ENCODE measurements at regions not wholly inside any gene's neighbourhood (a gene's known extent, or its start where the extent isn't known, plus 50 kb on each side); places are given as distances from the start of the nearest gene placed in this dataset.

DNA sequence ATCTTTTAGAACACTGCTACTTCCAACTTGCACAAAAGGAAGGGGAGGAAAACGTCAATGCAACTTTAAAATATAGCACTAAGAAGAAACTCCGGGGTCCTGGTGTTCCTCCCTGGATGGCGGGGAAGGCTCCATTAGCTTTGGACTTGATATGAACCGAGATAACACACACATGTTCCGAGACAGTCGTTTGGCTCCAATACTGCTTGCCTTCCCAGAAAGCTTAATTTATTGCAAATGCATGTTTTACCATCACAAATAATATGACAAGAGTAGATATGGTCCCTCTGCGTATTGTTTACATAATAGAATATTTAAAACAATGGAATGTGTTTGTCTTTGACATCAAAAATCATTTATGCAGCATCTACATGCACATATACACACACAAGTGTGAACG, 87.6 kb upstream of the CLMN start:
- TF ChIP-seq, protein P1, sequence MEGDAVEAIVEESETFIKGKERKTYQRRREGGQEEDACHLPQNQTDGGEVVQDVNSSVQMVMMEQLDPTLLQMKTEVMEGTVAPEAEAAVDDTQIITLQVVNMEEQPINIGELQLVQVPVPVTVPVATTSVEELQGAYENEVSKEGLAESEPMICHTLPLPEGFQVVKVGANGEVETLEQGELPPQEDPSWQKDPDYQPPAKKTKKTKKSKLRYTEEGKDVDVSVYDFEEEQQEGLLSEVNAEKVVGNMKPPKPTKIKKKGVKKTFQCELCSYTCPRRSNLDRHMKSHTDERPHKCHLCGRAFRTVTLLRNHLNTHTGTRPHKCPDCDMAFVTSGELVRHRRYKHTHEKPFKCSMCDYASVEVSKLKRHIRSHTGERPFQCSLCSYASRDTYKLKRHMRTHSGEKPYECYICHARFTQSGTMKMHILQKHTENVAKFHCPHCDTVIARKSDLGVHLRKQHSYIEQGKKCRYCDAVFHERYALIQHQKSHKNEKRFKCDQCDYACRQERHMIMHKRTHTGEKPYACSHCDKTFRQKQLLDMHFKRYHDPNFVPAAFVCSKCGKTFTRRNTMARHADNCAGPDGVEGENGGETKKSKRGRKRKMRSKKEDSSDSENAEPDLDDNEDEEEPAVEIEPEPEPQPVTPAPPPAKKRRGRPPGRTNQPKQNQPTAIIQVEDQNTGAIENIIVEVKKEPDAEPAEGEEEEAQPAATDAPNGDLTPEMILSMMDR (IDR thresholded peaks at IDR 0.05; ENCODE audit: borderline replicate concordance, extremely low read depth, low read length, poor library complexity, severe bottlenecking), result no peak
- no peak for TF ChIP-seq EZH2 (IDR thresholded peaks at IDR 0.05; ENCODE audit: borderline replicate concordance, low read depth, low read length, severe bottlenecking)
- Histone ChIP-seq H3K9me3 (ENCODE audit: insufficient read depth, low read length, severe bottlenecking) (no peaks in the 10 kb centered on the region), H3K9ac (ENCODE audit: low read depth, low read length) (no peak overlapping the region), H3K79me2 (ENCODE audit: insufficient read depth, low read length) (no peaks in the 10 kb centered on the region), H3K27ac (ENCODE audit: low read length) (no peak overlapping the region), H3K4me2 (ENCODE audit: insufficient read depth, low read length) (no peak overlapping the region), H3K4me3 (ENCODE audit: low read depth in 1 of 2, low read length in 2 of 2) (no peak overlapping the region), H3K27me3 (ENCODE audit: insufficient read depth, low read length, poor library complexity) (peaks cover 19% of the 10 kb centered on the region), H4K20me1 (ENCODE audit: insufficient read depth, low read length) (no peaks in the 10 kb centered on the region), H3K36me3 (ENCODE audit: insufficient read depth, low read length) (no peaks in the 10 kb centered on the region), H2AFZ (ENCODE audit: low read depth, low read length) (no peak overlapping the region), H3K4me1 (ENCODE audit: insufficient read depth, low read length) (no peaks in the 10 kb centered on the region)
- DNase-seq (no peak), ATAC-seq (ENCODE audit: insufficient read depth, low read depth) (no peak)

DNA sequence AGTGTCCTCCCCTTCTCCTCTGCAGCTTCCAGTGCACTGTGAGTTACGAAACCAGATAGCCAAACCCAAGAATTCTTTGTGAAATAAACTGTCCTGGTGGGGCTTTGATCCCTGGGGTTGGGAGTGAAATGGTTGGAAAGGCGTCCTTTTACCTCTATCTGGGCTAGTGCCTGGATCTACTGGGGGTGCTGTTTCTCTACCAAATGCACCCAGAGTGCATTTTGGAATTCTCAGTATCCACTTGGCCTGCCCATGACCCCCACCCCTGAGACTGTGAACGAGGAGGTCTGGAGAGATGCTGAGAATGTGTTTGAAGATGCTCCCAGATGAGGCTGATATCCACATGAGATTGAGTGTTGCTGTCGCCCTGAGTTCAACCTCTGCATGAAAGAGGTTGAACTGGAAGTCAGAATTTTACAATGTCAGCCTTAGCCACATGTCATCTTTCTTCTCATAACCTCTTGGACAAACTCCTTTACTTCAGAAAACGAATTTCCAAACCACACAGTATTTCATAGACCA, 87.1 kb upstream of the CLMN start:
- Histone ChIP-seq H3K4me1 (ENCODE audit: insufficient read depth, low read length) (no peaks in the 10 kb centered on the region), H3K9ac (ENCODE audit: low read depth, low read length) (no peak overlapping the region), H3K9me3 (ENCODE audit: insufficient read depth, low read length, severe bottlenecking) (no peaks in the 10 kb centered on the region), H3K79me2 (ENCODE audit: insufficient read depth, low read length) (no peaks in the 10 kb centered on the region), H3K4me3 (ENCODE audit: low read depth in 1 of 2, low read length in 2 of 2) (no peak overlapping the region), H3K27me3 (ENCODE audit: insufficient read depth, low read length, poor library complexity) (peaks cover 17% of the 10 kb centered on the region), H3K36me3 (ENCODE audit: insufficient read depth, low read length) (no peaks in the 10 kb centered on the region), H3K27ac (ENCODE audit: low read length) (no peak overlapping the region), H4K20me1 (ENCODE audit: insufficient read depth, low read length) (no peaks in the 10 kb centered on the region), H3K4me2 (ENCODE audit: insufficient read depth, low read length) (no peak overlapping the region), H2AFZ (ENCODE audit: low read depth, low read length) (no peak overlapping the region)
- no peak for ATAC-seq (ENCODE audit: insufficient read depth, low read depth)
- TF ChIP-seq, protein P1 (IDR thresholded peaks at IDR 0.05; ENCODE audit: borderline replicate concordance, extremely low read depth, low read length, poor library complexity, severe bottlenecking), result no peak
- no peak for TF ChIP-seq EZH2 (IDR thresholded peaks at IDR 0.05; ENCODE audit: borderline replicate concordance, low read depth, low read length, severe bottlenecking)
- no peak for DNase-seq

DNA sequence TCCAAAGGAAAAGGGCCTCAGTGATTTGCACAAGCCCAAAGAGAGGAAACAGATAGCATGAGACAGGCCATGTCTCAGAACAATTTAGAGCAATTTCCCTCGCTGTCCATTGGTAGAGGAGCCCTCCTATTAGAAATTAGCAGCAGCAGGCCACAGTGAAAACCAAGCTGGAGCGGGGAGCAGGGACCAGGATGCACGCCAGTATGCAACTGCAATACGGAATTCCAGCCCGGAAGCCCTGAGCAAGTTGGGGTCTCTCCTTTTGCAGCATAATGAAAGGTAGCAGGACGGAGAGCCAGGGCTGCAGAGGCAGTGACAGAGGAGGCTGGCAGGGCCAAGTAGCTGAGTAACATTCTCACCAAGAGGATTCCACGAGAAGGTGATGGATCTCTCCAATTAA, 84.9 kb upstream of the CLMN start:
- no peak overlapping the region for H3K4me3 ChIP-seq (ENCODE audit: low read depth in 1 of 2, low read length in 2 of 2)
- no peak overlapping the region for H3K27ac ChIP-seq (ENCODE audit: low read length)
- H3K9ac ChIP-seq (ENCODE audit: low read depth, low read length), result no peak overlapping the region
- H3K79me2 ChIP-seq (ENCODE audit: insufficient read depth, low read length), result no peaks in the 10 kb centered on the region
- no peaks in the 10 kb centered on the region for H3K4me1 ChIP-seq (ENCODE audit: insufficient read depth, low read length)
- peaks cover 2% of the 10 kb centered on the region for H3K27me3 ChIP-seq (ENCODE audit: insufficient read depth, low read length, poor library complexity)
- no peaks in the 10 kb centered on the region for H3K36me3 ChIP-seq (ENCODE audit: insufficient read depth, low read length)
- TF ChIP-seq, protein P1 (IDR thresholded peaks at IDR 0.05; ENCODE audit: borderline replicate concordance, extremely low read depth, low read length, poor library complexity, severe bottlenecking), result no peak
- no peak for TF ChIP-seq EZH2 (IDR thresholded peaks at IDR 0.05; ENCODE audit: borderline replicate concordance, low read depth, low read length, severe bottlenecking)
- DNase-seq (no peak), ATAC-seq (ENCODE audit: insufficient read depth, low read depth) (no peak)
- no peaks in the 10 kb centered on the region for H3K9me3 ChIP-seq (ENCODE audit: insufficient read depth, low read length, severe bottlenecking)
- no peak overlapping the region for H3K4me2 ChIP-seq (ENCODE audit: insufficient read depth, low read length)
- H4K20me1 ChIP-seq (ENCODE audit: insufficient read depth, low read length), result no peaks in the 10 kb centered on the region
- no peak overlapping the region for H2AFZ ChIP-seq (ENCODE audit: low read depth, low read length)

DNA sequence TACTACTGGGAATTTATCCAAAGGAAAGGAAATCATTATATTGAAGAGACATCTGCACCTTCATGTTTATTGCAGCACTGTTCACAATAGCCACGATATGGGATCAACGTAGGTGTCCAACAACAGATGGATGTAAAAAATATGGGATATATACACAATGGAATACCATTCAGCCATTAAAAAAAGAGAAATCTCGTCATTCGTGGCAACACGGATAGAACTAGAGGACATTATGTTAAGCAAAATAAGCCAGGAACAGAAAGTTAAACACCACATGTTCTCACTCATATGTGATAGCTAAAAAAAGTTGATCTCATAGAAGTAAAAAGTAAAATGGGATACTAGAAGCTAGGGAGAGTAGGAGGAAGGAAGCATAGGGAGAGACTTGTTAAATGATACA, 82.9 kb upstream of the CLMN start:
- H3K27ac ChIP-seq (ENCODE audit: low read length), result no peak overlapping the region
- no peak overlapping the region for H2AFZ ChIP-seq (ENCODE audit: low read depth, low read length)
- H4K20me1 ChIP-seq (ENCODE audit: insufficient read depth, low read length), result no peaks in the 10 kb centered on the region
- TF ChIP-seq, protein P1 (IDR thresholded peaks at IDR 0.05; ENCODE audit: borderline replicate concordance, extremely low read depth, low read length, poor library complexity, severe bottlenecking), result no peak
- TF ChIP-seq EZH2 (IDR thresholded peaks at IDR 0.05; ENCODE audit: borderline replicate concordance, low read depth, low read length, severe bottlenecking), result no peak
- H3K4me3 ChIP-seq (ENCODE audit: low read depth in 1 of 2, low read length in 2 of 2), result no peak overlapping the region
- no peaks in the 10 kb centered on the region for H3K79me2 ChIP-seq (ENCODE audit: insufficient read depth, low read length)
- no peak overlapping the region for H3K4me2 ChIP-seq (ENCODE audit: insufficient read depth, low read length)
- DNase-seq (no peak), ATAC-seq (ENCODE audit: insufficient read depth, low read depth) (no peak)
- no peaks in the 10 kb centered on the region for H3K36me3 ChIP-seq (ENCODE audit: insufficient read depth, low read length)
- no peaks in the 10 kb centered on the region for H3K27me3 ChIP-seq (ENCODE audit: insufficient read depth, low read length, poor library complexity)
- no peak overlapping the region for H3K9ac ChIP-seq (ENCODE audit: low read depth, low read length)
- no peaks in the 10 kb centered on the region for H3K4me1 ChIP-seq (ENCODE audit: insufficient read depth, low read length)
- H3K9me3 ChIP-seq (ENCODE audit: insufficient read depth, low read length, severe bottlenecking), result no peaks in the 10 kb centered on the region

All from DND-41 (cell line).